ENCODE measurements at regions not wholly inside any gene's neighbourhood (a gene's known extent, or its start where the extent isn't known, plus 50 kb on each side); places are given as distances from the start of the nearest gene placed in this dataset.

DNA sequence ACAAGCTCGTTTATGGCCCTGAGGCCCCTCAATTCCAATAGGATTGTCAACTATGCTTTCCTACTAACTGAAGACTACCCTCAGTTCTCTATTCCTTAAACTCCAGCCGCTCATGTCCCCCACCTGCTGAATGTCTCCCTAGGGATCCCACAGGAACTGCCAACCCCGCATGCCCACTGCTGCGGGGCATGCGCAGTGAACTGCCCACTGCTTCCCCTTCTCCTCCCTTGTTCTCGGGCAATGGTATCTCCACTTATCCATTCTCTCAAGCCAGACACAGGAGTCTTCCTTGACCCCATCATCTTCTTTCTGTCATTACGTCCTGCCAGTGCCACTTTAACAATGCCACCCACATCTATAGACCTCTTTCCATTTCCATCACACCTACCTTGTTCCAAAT, 90.0 kb downstream of the FGF18 start:
- Mint-ChIP-seq H3K27ac (no peak overlapping the region), H3K27me3 (peaks cover 24% of the 10 kb centered on the region), H3K4me3 (no peak overlapping the region), H3K36me3 (ENCODE audit: low read depth) (peaks cover 3% of the 10 kb centered on the region), H3K4me1 (no peaks in the 10 kb centered on the region)
- no peak for DNase-seq
- ATAC-seq: no peak
- no peaks in the 10 kb centered on the region for H3K9me3 ChIP-seq (ENCODE audit: control insufficient read depth, low read length, poor library complexity, severe bottlenecking)

DNA sequence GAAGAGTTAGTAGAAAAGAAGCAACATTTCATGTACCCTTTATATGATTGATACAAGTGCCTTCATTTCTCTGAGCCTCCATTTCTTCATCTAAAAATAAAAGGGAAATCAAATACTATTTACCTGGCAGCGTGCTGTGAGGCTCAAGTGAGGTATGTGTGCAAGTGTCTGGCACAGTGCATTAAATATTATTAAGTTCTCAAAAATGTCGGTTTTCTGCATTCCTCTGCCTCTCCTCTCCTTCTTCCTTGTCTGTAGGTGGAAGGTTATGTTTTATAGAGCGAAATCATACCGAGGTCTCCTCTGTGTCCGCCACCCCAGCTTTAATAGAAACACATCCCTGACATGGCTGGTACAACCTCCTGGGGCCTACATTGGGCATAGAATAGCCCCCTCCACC, 93.0 kb downstream of the FGF18 start:
- peaks cover 37% of the 10 kb centered on the region for H3K27me3 Mint-ChIP-seq
- no peak for ATAC-seq
- no peak overlapping the region for H3K27ac Mint-ChIP-seq
- H3K4me1 Mint-ChIP-seq: no peaks in the 10 kb centered on the region
- DNase-seq: no peak
- no peak overlapping the region for H3K4me3 Mint-ChIP-seq
- no peaks in the 10 kb centered on the region for H3K9me3 ChIP-seq (ENCODE audit: control insufficient read depth, low read length, poor library complexity, severe bottlenecking)
- peaks cover 3% of the 10 kb centered on the region for H3K36me3 Mint-ChIP-seq (ENCODE audit: low read depth)

DNA sequence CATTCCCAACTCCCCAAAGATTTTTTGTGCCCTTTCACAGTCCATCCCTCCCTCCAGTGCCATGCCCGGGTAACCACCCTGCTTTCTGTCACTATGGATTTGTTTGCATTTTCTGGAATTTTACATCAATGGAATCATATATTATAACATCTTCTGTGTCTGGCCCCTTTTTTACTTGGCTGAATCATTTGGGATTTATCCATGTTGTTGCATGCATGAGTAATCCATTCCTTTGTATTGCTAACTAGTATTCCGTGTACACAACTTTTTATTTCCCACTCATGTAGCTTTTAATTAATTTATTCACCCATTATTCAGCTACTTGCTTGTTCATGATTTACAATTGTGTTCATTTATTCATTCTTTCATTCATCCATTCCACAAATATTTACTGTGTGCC, 94.1 kb downstream of the FGF18 start:
- ATAC-seq: no peak
- DNase-seq: no peak
- H3K9me3 ChIP-seq (ENCODE audit: control insufficient read depth, low read length, poor library complexity, severe bottlenecking): no peaks in the 10 kb centered on the region
- Mint-ChIP-seq H3K27me3 (peaks cover 49% of the 10 kb centered on the region), H3K4me3 (no peak overlapping the region), H3K27ac (no peak overlapping the region), H3K4me1 (no peaks in the 10 kb centered on the region), H3K36me3 (ENCODE audit: low read depth) (peaks cover 3% of the 10 kb centered on the region)

DNA sequence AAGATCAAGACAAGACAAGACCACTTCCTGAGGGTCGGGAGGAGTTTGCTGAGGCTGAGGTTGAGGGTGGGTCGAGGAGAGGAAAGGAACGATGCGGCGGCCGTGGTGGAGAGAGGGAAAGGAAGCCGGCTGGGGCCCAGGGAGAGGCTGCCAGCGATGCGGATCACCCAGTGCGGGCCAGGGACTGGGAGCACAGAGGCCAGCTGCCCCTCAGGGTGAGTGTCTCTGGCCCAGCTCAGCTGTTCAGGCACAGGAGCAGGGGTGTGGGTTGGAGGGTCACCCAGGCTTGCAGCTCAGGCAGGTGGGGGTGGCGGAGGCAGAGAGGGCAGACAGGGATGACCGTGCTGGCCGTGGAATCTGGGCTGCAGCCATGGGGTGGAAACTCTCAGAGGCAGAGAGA, 99.5 kb downstream of the FGF18 start:
- H3K36me3 Mint-ChIP-seq (ENCODE audit: low read depth): peaks cover 2% of the 10 kb centered on the region
- no peaks in the 10 kb centered on the region for H3K9me3 ChIP-seq (ENCODE audit: control insufficient read depth, low read length, poor library complexity, severe bottlenecking)
- H3K4me1 Mint-ChIP-seq: no peaks in the 10 kb centered on the region
- H3K27me3 Mint-ChIP-seq: peaks cover 53% of the 10 kb centered on the region
- H3K27ac Mint-ChIP-seq: no peak overlapping the region
- H3K4me3 Mint-ChIP-seq: no peak overlapping the region
- ATAC-seq (no peak), DNase-seq (no peak)

DNA sequence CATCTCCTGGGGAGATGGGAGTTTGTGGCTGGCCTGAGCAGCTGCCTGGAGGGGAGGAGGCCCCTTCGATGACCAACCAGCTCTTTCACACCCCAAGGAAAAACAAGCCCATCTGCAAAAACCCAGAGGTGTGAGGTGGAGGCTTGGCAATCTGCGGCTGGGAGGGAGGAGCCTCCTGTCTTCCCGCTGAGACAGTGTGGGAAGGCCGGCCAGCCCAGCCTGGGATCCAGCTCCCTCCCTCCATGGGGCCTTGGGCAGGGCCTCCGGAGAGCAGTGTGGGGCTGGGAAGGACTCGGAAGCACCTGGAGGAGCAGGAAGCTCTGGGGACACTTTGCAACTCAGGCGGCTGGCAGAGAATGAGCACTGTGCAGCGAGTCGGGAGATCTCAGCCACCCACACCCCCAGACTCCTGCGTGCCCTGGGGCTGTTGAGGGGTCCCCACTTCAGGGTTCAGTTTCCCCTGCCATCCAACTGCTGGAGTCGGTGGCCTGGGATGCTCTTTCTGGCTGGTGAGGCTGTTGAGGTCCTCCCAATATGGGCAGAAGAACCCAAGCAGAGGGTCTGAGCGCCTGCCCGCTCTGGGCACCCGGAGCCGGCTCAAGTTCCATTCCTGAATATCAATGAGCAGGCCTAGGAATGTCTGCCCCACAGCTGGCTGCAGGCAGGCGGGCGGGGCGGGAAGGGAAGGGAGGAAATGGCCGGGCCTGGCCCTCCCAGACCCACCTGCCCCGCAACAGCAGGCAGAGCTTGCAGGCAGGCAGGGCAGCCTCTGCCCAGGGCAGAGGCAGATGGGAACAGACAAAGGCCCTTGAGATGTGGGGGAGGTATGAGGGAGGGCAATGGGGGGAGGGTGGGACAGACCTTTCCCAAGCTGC, 101.1 kb downstream of the FGF18 start:
- DNase-seq (no peak), ATAC-seq (no peak)
- H3K27me3 Mint-ChIP-seq: peaks cover 53% of the 10 kb centered on the region
- H3K9me3 ChIP-seq (ENCODE audit: control insufficient read depth, low read length, poor library complexity, severe bottlenecking): no peaks in the 10 kb centered on the region
- peaks cover 2% of the 10 kb centered on the region for H3K36me3 Mint-ChIP-seq (ENCODE audit: low read depth)
- no peaks in the 10 kb centered on the region for H3K4me1 Mint-ChIP-seq
- no peak overlapping the region for H3K27ac Mint-ChIP-seq
- H3K4me3 Mint-ChIP-seq: no peak overlapping the region

DNA sequence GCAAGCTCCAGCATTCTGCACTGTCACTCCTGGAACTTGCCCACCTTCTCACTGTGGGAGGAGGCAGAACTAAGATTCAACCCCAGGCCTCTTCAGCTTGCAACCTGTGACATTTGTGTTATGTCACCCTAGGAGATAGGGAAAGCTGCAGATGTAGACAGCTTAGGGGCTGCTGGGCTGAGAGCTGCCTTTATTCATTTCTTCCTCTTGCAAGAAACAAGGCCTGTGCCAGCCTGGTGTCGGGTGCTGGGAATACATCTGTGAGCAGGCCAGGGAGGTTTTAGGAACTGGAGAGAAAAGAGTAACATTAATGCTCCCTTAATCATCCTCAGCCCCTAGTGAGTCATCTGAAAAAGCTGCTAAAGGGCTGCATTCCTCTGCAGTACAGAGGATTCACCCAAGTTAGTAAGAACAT, 101.8 kb downstream of the FGF18 start:
- Mint-ChIP-seq H3K27ac (no peak overlapping the region), H3K4me1 (no peaks in the 10 kb centered on the region), H3K27me3 (peaks cover 47% of the 10 kb centered on the region), H3K36me3 (ENCODE audit: low read depth) (peaks cover 4% of the 10 kb centered on the region), H3K4me3 (no peak overlapping the region)
- ATAC-seq (no peak), DNase-seq (no peak)
- H3K9me3 ChIP-seq (ENCODE audit: control insufficient read depth, low read length, poor library complexity, severe bottlenecking): no peaks in the 10 kb centered on the region

DNA sequence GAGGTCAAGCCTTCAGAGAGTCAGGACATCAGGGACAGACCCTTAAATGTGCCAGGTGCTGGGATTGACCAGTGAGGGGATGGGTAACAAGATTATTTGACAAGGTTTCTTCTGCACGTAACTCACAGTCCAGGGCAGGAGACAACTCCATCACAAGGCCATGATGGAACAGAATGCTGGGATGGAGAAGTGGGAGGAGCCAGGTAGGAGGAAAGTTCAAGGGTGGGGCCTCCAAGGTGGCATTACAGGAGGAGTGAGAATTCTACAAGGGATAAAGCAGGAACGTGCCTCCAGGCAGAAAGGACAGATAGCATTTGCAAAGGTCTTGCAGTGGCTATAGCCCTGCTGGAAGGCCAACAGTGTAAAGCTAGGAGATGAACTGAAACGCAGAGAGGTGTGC, 102.2 kb downstream of the FGF18 start:
- ATAC-seq (no peak), DNase-seq (no peak)
- Mint-ChIP-seq H3K4me1 (no peaks in the 10 kb centered on the region), H3K27me3 (peaks cover 46% of the 10 kb centered on the region), H3K27ac (no peak overlapping the region), H3K4me3 (no peak overlapping the region), H3K36me3 (ENCODE audit: low read depth) (peaks cover 4% of the 10 kb centered on the region)
- H3K9me3 ChIP-seq (ENCODE audit: control insufficient read depth, low read length, poor library complexity, severe bottlenecking): no peaks in the 10 kb centered on the region

DNA sequence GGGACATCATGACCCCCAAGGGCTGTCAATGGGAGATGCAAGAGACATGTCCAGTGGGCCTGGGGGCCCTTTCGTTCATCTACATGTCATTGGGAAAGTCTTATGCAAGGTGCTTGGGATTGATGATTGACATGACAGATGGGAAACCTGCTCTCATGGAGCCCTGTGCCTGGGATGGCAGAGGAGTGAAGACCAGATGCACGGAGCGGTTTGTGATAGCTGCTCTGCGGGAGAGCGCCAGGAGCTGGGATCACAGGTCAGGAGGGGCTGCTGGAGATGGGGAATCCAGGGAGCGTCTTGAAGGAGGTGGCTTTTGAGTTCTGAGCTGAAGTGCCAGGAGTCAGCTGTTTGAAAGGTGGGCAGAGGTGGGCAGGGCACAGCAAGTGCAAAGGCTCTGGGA, 104.3 kb downstream of the FGF18 start:
- Mint-ChIP-seq H3K27me3 (peaks cover 28% of the 10 kb centered on the region), H3K4me1 (no peaks in the 10 kb centered on the region), H3K36me3 (ENCODE audit: low read depth) (peaks cover 4% of the 10 kb centered on the region), H3K4me3 (no peak overlapping the region), H3K27ac (no peak overlapping the region)
- DNase-seq (no peak), ATAC-seq (no peak)
- no peaks in the 10 kb centered on the region for H3K9me3 ChIP-seq (ENCODE audit: control insufficient read depth, low read length, poor library complexity, severe bottlenecking)

DNA sequence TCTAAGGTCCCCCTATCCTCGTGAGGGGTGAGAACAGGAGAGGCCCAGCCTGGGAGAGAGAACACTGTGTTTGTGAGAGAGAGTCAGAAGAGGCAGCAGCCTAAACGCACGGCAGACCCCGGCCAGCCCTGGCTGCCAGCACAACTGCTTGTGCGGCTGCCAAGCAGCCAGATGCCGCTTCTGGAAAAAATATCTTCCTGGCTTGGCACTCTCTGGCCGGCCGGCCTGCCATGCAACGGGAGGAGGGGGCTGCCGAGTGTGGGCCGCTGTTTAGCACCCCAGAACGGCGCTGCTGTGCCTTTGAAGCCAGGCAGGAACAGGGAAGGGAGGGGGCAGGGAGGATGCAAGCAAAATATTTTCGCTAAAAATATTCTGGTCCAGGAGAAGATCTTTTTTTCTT, 105.0 kb downstream of the FGF18 start:
- no peaks in the 10 kb centered on the region for H3K9me3 ChIP-seq (ENCODE audit: control insufficient read depth, low read length, poor library complexity, severe bottlenecking)
- Mint-ChIP-seq H3K27me3 (peaks cover 21% of the 10 kb centered on the region), H3K27ac (no peak overlapping the region), H3K4me1 (no peaks in the 10 kb centered on the region), H3K4me3 (no peak overlapping the region), H3K36me3 (ENCODE audit: low read depth) (peaks cover 4% of the 10 kb centered on the region)
- no peak for DNase-seq
- ATAC-seq: no peak

DNA sequence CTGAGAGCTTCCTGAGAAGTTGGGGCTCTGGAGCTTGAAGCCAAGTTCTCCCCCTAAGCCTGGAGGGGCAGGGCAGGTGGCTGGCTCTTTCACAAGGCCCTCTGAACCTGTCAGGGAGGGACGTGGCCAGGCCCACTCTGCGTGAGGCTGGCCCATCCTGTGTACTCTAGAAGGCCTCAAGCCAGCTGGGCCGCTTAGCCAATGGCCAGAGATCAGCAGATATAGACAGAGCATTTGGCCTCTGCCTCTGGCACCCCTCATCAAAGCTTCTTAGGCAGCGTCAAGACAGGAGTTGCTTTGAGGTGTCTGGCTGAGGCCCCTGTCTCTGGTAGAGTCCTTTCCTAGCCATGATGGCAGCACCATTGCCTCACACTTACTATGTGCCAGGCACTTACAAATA, 105.6 kb downstream of the FGF18 start:
- H3K27ac Mint-ChIP-seq: no peak overlapping the region
- no peak for ATAC-seq
- H3K4me3 Mint-ChIP-seq: no peak overlapping the region
- H3K9me3 ChIP-seq (ENCODE audit: control insufficient read depth, low read length, poor library complexity, severe bottlenecking): no peaks in the 10 kb centered on the region
- H3K4me1 Mint-ChIP-seq: no peaks in the 10 kb centered on the region
- DNase-seq: no peak
- H3K36me3 Mint-ChIP-seq (ENCODE audit: low read depth): peaks cover 4% of the 10 kb centered on the region
- peaks cover 18% of the 10 kb centered on the region for H3K27me3 Mint-ChIP-seq

DNA sequence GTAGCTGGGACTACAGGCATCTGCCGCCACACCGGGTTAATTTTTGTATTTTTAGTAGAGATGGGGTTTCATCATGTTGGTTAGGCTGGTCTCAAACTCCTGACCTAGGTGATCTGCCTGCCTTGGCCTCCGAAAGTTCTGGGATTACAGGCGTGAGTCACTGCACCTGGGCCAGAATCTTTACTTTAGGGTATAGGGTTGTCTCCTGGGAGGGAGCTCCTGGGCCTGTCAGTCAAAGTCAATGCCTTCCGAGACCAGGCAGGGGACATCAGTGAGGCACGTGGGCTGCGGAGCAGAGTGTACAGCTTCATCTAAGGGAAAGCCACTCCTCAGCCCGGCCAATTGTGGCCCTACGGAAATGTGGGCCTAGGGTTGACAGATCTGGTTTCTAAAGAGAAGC, 108.6 kb downstream of the FGF18 start:
- no peaks in the 10 kb centered on the region for H3K9me3 ChIP-seq (ENCODE audit: control insufficient read depth, low read length, poor library complexity, severe bottlenecking)
- Mint-ChIP-seq H3K4me3 (no peak overlapping the region), H3K36me3 (ENCODE audit: low read depth) (peaks cover 4% of the 10 kb centered on the region), H3K4me1 (no peaks in the 10 kb centered on the region), H3K27me3 (peaks cover 16% of the 10 kb centered on the region), H3K27ac (no peak overlapping the region)
- DNase-seq: no peak
- ATAC-seq: no peak

DNA sequence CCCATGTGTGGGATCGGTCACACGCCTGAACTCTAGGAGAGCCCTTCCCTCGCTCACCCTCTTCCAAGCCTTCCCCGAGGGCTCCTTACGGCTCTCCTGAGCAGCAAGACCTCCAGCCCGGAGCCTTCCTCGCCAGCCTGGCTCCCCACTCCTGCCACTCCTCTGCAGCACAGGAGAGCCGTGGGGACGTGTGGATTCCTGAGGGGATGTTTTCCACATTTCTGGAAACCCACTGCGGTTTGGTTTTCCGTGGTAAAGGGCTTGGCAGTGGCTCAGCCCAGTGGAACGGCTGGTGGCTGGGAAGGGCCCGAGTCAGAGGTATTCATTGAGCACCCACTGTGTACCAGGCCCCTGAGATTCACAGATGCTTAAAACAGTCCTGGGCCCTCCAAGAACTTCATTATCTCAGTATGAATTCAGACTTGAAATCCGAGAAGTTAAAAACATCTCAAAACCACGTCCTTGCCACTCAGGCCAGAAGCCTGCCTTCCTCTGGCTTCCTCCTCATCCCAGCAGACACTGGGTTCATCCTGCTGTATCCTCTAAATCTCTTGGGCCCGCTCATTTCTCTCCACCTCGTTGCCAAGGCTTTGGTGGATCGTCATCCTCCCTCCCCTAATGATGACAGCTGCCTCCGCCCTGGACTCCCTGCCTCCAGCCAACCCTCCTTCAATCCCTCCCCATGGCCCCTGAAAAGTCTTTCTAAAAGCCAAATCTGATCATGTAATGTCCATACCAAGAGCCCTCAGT, 109.6 kb downstream of the FGF18 start:
- H3K27ac Mint-ChIP-seq: no peak overlapping the region
- H3K9me3 ChIP-seq (ENCODE audit: control insufficient read depth, low read length, poor library complexity, severe bottlenecking): no peaks in the 10 kb centered on the region
- ATAC-seq (no peak), DNase-seq (no peak)
- no peak overlapping the region for H3K4me3 Mint-ChIP-seq
- peaks cover 8% of the 10 kb centered on the region for H3K27me3 Mint-ChIP-seq
- peaks cover 2% of the 10 kb centered on the region for H3K36me3 Mint-ChIP-seq (ENCODE audit: low read depth)
- no peaks in the 10 kb centered on the region for H3K4me1 Mint-ChIP-seq

DNA sequence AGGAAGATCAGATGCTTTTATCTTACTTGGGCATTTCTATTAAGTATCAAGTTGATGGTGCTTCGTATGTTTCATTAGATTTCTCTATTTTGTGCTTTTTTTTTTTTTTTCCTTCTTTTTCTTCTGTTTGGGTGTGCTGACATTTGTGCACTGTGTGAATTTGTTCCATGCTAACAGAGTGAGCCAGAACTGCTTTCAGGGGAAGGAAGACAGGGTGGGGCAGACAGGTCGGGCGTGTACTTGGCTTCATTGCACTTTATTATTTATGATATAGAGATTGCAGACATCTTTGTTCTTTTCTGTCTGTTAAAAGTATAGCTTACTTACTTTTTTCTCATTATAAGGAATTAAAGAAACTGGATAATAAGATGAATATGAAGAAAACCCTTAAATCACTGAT, 112.2 kb downstream of the FGF18 start:
- Mint-ChIP-seq H3K4me1 (no peaks in the 10 kb centered on the region), H3K27me3 (peaks cover 21% of the 10 kb centered on the region), H3K27ac (no peak overlapping the region), H3K36me3 (ENCODE audit: low read depth) (no peaks in the 10 kb centered on the region), H3K4me3 (no peak overlapping the region)
- DNase-seq (no peak), ATAC-seq (no peak)
- H3K9me3 ChIP-seq (ENCODE audit: control insufficient read depth, low read length, poor library complexity, severe bottlenecking): no peaks in the 10 kb centered on the region

DNA sequence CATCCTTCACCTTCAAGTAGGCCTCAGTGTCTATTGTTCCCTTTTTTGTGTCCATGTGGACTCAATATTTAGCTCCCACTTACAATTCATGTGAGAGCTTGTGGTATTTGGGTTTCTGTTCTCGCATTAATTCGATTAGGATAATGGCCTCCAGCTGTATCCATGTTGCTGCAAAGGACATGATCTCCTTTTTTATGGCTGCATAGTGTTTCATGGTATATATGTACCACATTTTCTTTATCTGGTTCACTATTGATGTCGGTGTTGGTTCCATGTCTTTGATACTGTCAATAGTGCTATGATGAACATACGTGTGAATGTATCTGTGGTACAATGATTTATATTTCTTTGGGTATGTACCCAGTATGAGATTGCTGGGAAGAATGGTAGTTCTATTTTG, 113.7 kb downstream of the FGF18 start:
- Mint-ChIP-seq H3K4me1 (no peaks in the 10 kb centered on the region), H3K27ac (no peak overlapping the region), H3K36me3 (ENCODE audit: low read depth) (no peaks in the 10 kb centered on the region), H3K4me3 (no peak overlapping the region), H3K27me3 (peaks cover 36% of the 10 kb centered on the region)
- H3K9me3 ChIP-seq (ENCODE audit: control insufficient read depth, low read length, poor library complexity, severe bottlenecking): no peaks in the 10 kb centered on the region
- no peak for ATAC-seq
- DNase-seq: no peak

Measured in T-helper 17 cell (primary cell).